Neural cell (in vitro differentiated cells): ENCODE measurements at regions not wholly inside any gene's neighbourhood (a gene's known extent, or its start where the extent isn't known, plus 50 kb on each side); places are given as distances from the start of the nearest gene placed in this dataset.

Experiments
- H2AFZ ChIP-seq: fragments of 200-600, 300-800 bp; sonication (generic), shearing (Covaris generic); 2 replicates; pipeline ENCODE4 v1.6.0; 2014; ENCODE audit warnings: low read depth, mild to moderate bottlenecking, antibody characterized with exemption, low read length, moderate library complexity
- H3F3A ChIP-seq: fragments of 200-600 bp; shearing (Covaris generic); 2 replicates; pipeline ENCODE4 v1.6.1; 2016; ENCODE audit warnings: mild to moderate bottlenecking, moderate library complexity, mixed read lengths, antibody characterized with exemption, low read length; ENCODE audit not compliant: insufficient read depth, poor library complexity, severe bottlenecking
- H3K27ac ChIP-seq: fragments of 200-600, 300-800 bp; sonication (generic), shearing (Covaris generic); 2 replicates; pipeline ENCODE4 v1.5.1; 2014; ENCODE audit warnings: mild to moderate bottlenecking, low read length, moderate library complexity
- H3K27me3 ChIP-seq: fragments of 300-800, 200-600 bp; sonication (generic), shearing (Covaris generic); 2 replicates; pipeline ENCODE4 v1.6.0; 2014; ENCODE audit warnings: mild to moderate bottlenecking, low read depth, low read length, moderate library complexity; ENCODE audit not compliant: insufficient read depth
- H3K36me3 ChIP-seq: fragments of 300-800, 200-600 bp; sonication (generic), shearing (Covaris generic); 2 replicates; pipeline ENCODE4 v1.5.1; 2014; ENCODE audit warnings: mild to moderate bottlenecking, antibody characterized with exemption, low read length, moderate library complexity; ENCODE audit not compliant: insufficient read depth
- H3K4me2 ChIP-seq: fragments of 300-800, 200-600 bp; sonication (generic), shearing (Covaris generic); 2 replicates; pipeline ENCODE4 v1.6.0; 2014; ENCODE audit warnings: mild to moderate bottlenecking, low read length
- H3K4me3 ChIP-seq: fragments of 300-800, 200-600 bp; sonication (generic), shearing (Covaris generic); 2 replicates; pipeline ENCODE4 v1.5.1; 2014; ENCODE audit warnings: mild to moderate bottlenecking, low read length, moderate library complexity
- H3K79me2 ChIP-seq: fragments of 200-600 bp; shearing (Covaris generic); replicated peaks from 2 replicates; pipeline ENCODE4 v1.6.0; 2014; ENCODE audit warnings: mild to moderate bottlenecking, low read length, moderate library complexity; ENCODE audit not compliant: insufficient read depth
- H3K9ac ChIP-seq: fragments of 300-800, 200-600 bp; sonication (generic), shearing (Covaris generic); 2 replicates; pipeline ENCODE4 v1.6.1; 2016; ENCODE audit warnings: mild to moderate bottlenecking, low read length, mixed read lengths
- H3K9me2 ChIP-seq: fragments of 200-600 bp; shearing (Covaris generic); 2 replicates; pipeline ENCODE4 v1.6.1; 2016; ENCODE audit warnings: mild to moderate bottlenecking, low read length, mixed read lengths; ENCODE audit not compliant: insufficient read depth
- H3K9me3 ChIP-seq: fragments of 200-600, 300-800 bp; sonication (generic), shearing (Covaris generic); 2 replicates; pipeline ENCODE4 v1.6.1; 2016; ENCODE audit warnings: mild to moderate bottlenecking, mixed run types, low read length, moderate library complexity, mixed read lengths
- H4K20me1 ChIP-seq: fragments of 200-600 bp; shearing (Covaris generic); 2 replicates; pipeline ENCODE4 v1.6.1; 2016; ENCODE audit warnings: mild to moderate bottlenecking, mixed run types; ENCODE audit not compliant: insufficient read depth
- CTCF ChIP-seq: fragments of 450-650 bp; IDR thresholded peaks from 2 replicates; pipeline ENCODE4 v1.5.1; 2014; ENCODE audit warnings: antibody characterized with exemption, mild to moderate bottlenecking, moderate library complexity; ENCODE audit not compliant: poor library complexity, severe bottlenecking
- RAD21 ChIP-seq: fragments of 450-650 bp; conservative IDR thresholded peaks from 2 replicates; pipeline ENCODE4 v1.6.1; 2014; ENCODE audit warnings: antibody characterized with exemption, mild to moderate bottlenecking, moderate library complexity
- REST ChIP-seq: IDR thresholded peaks from 2 replicates; pipeline ENCODE4 v1.6.1; 2012; ENCODE audit warnings: borderline replicate concordance

GRCh38 chr10:22483132-22483531, 137.8 kb downstream of the SPAG6 start:
- TF ChIP-seq CTCF: no peak
- TF ChIP-seq RAD21: no peak
- TF ChIP-seq REST: no peak
- no peaks in the 10 kb centered on the region for H3K79me2 ChIP-seq
- no peak overlapping the region for H3K4me3 ChIP-seq
- no peaks in the 10 kb centered on the region for H3K9me3 ChIP-seq
- H3F3A ChIP-seq: no peaks in the 10 kb centered on the region
- H3K36me3 ChIP-seq: no peaks in the 10 kb centered on the region
- no peaks in the 10 kb centered on the region for H3K9me2 ChIP-seq
- no peak overlapping the region for H3K9ac ChIP-seq
- peaks cover 2% of the 10 kb centered on the region for H3K27me3 ChIP-seq
- H3K27ac ChIP-seq: no peak overlapping the region
- no peak overlapping the region for H2AFZ ChIP-seq
- H4K20me1 ChIP-seq: no peaks in the 10 kb centered on the region
- H3K4me2 ChIP-seq: no peak overlapping the region
